Body of pancreas (tissue), 4 donors: ENCODE measurements at regions not wholly inside any gene's neighbourhood (a gene's known extent, or its start where the extent isn't known, plus 50 kb on each side); places are given as distances from the start of the nearest gene placed in this dataset.

Experiments used
- ATAC-seq: fragments of 150-250 bp; one replicate; pipeline ENCODE4 v1.9.1; 2016
- DNase-seq, 4 donors: peaks; one replicate each; pipeline ENCODE4 v3.0.0-alpha.2; 2019
- H3K27ac ChIP-seq, 4 donors: fragments of 200-600 bp; sonication (generic); 1 replicate in 3 of 4; 2 replicates in 1 of 4; pipeline versions ENCODE4 v1.5.1 to v1.6.1; 2016 to 2019; ENCODE audit warnings: mild to moderate bottlenecking in 1 of 4, mixed read lengths in 1 of 4, moderate library complexity in 1 of 4
- H3K27me3 ChIP-seq, 2 donors: fragments of 200-600 bp; sonication (generic); one replicate each; pipeline ENCODE4 v1.6.0; 2016; ENCODE audit warnings: mild to moderate bottlenecking in 1 of 2
- H3K36me3 ChIP-seq, 2 donors: fragments of 200-600 bp; sonication (generic); replicated peaks in 1 of 2; 2 replicates each; pipeline ENCODE4 v1.5.1; 2016; ENCODE audit warnings: low read depth in 2 of 2; ENCODE audit not compliant: insufficient read depth in 1 of 2
- H3K4me1 ChIP-seq: fragments of 200-600 bp; sonication (generic); one replicate; pipeline ENCODE4 v1.6.0; 2016
- H3K4me3 ChIP-seq, 2 donors: fragments of 200-600 bp; sonication (generic); 1 replicate in 1 of 2; 2 replicates in 1 of 2; pipeline ENCODE4 v1.5.1; 2016 to 2019
- H3K9me3 ChIP-seq, 3 donors: fragments of 200-600 bp; sonication (generic); 1 replicate in 2 of 3; 2 replicates in 1 of 3; pipeline ENCODE4 v1.5.1; 2016
- POLR2A ChIP-seq, 3 donors: fragments of 450-650 bp; IDR thresholded peaks; one replicate each; pipeline ENCODE4 v1.6.1; 2016; ENCODE audit warnings: antibody characterized with exemption in 3 of 3, mild to moderate bottlenecking in 2 of 3
- WGBS, 2 donors: methylation state at CpG; one replicate each; pipeline ENCODE4 v1.1.5; 2017; 5-methylcytosine and 5-hydroxymethylcytosine counted together
- intact Hi-C: fragments of 100-400 bp; cut with DNase I; formaldehyde crosslinking; loops from one replicate; pipeline ENCODE4 v1.15.1; 2023
- TF ChIP-seq, protein P1 (sequence below), 7 experiments: fragments of 450-650 bp in 4 of 7; fragments of 200-600 bp in 3 of 7; sonication (generic) in 3 of 7; IDR thresholded peaks; one replicate each; pipeline ENCODE4 v1.5.1; 2016 to 2019; ENCODE audit warnings: antibody characterized with exemption in 7 of 7

GRCh38 chr5:93342563-93343061, 238.4 kb downstream of the NR2F1-AS1 start:
- no peak for ATAC-seq
- Histone ChIP-seq H3K27ac (no peak overlapping the region), H3K36me3 (no peaks in the 10 kb centered on the region), H3K27me3 (no peaks in the 10 kb centered on the region), H3K4me1 (no peaks in the 10 kb centered on the region), H3K4me3 (no peak overlapping the region), H3K9me3 (no peaks in the 10 kb centered on the region)
- DNase-seq = peak in 1 of 4 donors; percentile 4
- no peak for TF ChIP-seq POLR2A (IDR thresholded peaks at IDR 0.05)
- TF ChIP-seq, protein P1, sequence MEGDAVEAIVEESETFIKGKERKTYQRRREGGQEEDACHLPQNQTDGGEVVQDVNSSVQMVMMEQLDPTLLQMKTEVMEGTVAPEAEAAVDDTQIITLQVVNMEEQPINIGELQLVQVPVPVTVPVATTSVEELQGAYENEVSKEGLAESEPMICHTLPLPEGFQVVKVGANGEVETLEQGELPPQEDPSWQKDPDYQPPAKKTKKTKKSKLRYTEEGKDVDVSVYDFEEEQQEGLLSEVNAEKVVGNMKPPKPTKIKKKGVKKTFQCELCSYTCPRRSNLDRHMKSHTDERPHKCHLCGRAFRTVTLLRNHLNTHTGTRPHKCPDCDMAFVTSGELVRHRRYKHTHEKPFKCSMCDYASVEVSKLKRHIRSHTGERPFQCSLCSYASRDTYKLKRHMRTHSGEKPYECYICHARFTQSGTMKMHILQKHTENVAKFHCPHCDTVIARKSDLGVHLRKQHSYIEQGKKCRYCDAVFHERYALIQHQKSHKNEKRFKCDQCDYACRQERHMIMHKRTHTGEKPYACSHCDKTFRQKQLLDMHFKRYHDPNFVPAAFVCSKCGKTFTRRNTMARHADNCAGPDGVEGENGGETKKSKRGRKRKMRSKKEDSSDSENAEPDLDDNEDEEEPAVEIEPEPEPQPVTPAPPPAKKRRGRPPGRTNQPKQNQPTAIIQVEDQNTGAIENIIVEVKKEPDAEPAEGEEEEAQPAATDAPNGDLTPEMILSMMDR (IDR thresholded peaks at IDR 0.05) = no peak
- 35% methylated on average over 6 of the region's 6 CpGs for WGBS, 2 donors
- intact Hi-C loops = no loop called here

DNA sequence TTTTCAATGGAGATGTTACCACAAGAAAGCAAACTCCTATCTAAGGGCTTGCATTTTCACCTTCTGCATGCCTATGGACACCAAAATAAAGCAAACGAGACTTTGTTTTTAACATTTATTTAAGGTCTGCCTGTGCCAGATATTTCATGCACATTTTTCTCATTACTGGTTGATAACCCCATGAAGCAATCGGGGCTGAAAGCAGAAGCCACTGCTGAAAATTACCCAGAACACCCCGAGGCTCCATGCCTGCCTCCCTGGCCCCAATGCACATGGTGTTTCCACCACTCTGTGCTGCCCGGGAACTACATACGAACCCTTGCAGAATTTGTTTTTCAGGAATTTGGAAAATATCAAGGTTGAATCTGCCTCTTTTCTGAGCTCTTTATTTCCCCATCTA, 240.1 kb downstream of the NR2F1-AS1 start:
- intact Hi-C loops = no loop called here
- TF ChIP-seq, protein P1 (IDR thresholded peaks at IDR 0.05) = no peak
- no peak for TF ChIP-seq POLR2A (IDR thresholded peaks at IDR 0.05)
- Histone ChIP-seq H3K4me1 (no peaks in the 10 kb centered on the region), H3K27ac (no peak overlapping the region), H3K9me3 (no peaks in the 10 kb centered on the region), H3K36me3 (no peaks in the 10 kb centered on the region), H3K4me3 (no peak overlapping the region), H3K27me3 (no peaks in the 10 kb centered on the region)
- ATAC-seq (no peak), DNase-seq (no peak)
- WGBS, 2 donors = 57 to 67% methylated on average over 5 of the region's 5 CpGs

DNA sequence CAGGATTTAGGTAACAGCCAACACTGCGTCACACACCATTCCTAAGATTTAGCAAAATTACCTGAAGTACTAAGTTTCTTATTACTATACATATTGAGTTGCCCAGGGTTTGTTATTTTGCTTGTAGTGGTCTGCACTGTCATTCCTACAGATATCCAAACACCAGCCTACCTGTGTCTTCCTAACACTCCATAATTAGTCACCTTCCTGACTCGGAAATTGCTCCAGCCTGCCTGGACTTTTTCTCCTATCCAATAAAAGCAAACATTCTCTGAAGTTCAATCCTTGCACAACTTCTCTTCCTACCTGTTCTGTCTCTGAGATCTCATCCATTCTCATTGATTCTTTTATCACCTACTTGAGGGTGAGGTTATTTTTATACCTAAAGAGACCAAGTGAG, 243.9 kb downstream of the NR2F1-AS1 start:
- WGBS, 2 donors = 71 to 72% methylated on average over 2 of the region's 2 CpGs
- H3K9me3 ChIP-seq = no peaks in the 10 kb centered on the region

DNA sequence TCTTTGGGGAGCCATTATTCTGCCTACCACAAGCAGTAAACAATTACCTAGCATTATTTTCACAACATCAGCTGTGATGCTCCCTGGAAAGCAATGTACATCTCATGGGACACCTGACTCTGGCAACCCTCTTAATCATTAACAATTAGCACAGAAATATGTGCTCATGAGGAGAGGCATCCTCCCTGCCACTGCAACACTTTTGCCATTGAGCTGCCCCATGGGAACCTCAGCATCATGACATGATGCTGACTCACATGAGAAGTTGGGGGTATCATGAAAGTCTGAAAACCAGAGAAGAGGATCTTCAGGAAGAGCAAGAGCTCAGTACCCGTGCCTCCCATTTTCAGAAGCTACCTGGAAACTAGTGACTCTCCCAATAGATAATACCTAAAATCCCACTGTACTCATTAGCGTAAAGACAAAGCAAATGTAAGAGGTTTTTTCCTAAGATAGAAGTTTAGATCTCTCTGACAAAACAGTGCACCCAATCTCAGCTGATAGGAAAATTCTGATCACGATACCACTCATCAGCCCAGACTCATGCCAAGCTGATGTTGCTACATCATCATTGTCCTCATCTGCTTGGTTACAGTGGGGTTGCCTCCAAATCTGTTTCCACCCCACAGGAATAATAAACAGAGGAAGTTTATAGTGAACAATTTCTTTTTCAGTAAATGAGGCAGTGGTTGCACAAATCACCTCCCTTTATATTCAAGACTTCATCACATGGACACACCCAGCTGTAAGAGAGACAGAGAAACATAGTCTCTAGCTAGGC, 244.5 kb downstream of the NR2F1-AS1 start:
- no peak overlapping the region for H3K27ac ChIP-seq
- TF ChIP-seq, protein P1 (IDR thresholded peaks at IDR 0.05) = no peak
- no peak for TF ChIP-seq POLR2A (IDR thresholded peaks at IDR 0.05)
- intact Hi-C loops = no loop called here
- H3K9me3 ChIP-seq = no peaks in the 10 kb centered on the region
- no peak for ATAC-seq
- WGBS, 2 donors = 75 to 90% methylated on average over 3 of the region's 3 CpGs
- H3K27me3 ChIP-seq = no peaks in the 10 kb centered on the region
- H3K4me3 ChIP-seq = no peak overlapping the region
- H3K4me1 ChIP-seq = no peaks in the 10 kb centered on the region
- H3K36me3 ChIP-seq = no peaks in the 10 kb centered on the region
- no peak for DNase-seq

More for the DNA sequence above, 243.9 kb downstream of the NR2F1-AS1 start:
- intact Hi-C loops = no loop called here
- H3K27me3 ChIP-seq = no peaks in the 10 kb centered on the region
- DNase-seq = no peak
- no peaks in the 10 kb centered on the region for H3K36me3 ChIP-seq
- TF ChIP-seq POLR2A (IDR thresholded peaks at IDR 0.05) = no peak
- TF ChIP-seq, protein P1 (IDR thresholded peaks at IDR 0.05) = no peak
- no peak overlapping the region for H3K27ac ChIP-seq
- no peak for ATAC-seq
- no peaks in the 10 kb centered on the region for H3K4me1 ChIP-seq
- H3K4me3 ChIP-seq = no peak overlapping the region

- TF ChIP-seq, protein P1 (IDR thresholded peaks at IDR 0.05) = no peak
- no peak for TF ChIP-seq POLR2A (IDR thresholded peaks at IDR 0.05)
- intact Hi-C loops = no loop called here
- WGBS, 2 donors = 49 to 55% methylated on average over 3 of the region's 3 CpGs
- H3K4me1 ChIP-seq = no peaks in the 10 kb centered on the region
- H3K36me3 ChIP-seq = no peaks in the 10 kb centered on the region
- no peak for ATAC-seq
- H3K27ac ChIP-seq = no peak overlapping the region
- DNase-seq = no peak
- no peaks in the 10 kb centered on the region for H3K9me3 ChIP-seq
- H3K4me3 ChIP-seq = no peak overlapping the region
- H3K27me3 ChIP-seq = no peaks in the 10 kb centered on the region
Measured at GRCh38 chr5:93331863-93332262, 249.2 kb downstream of the NR2F1-AS1 start.
